ENCODE measurements at regions not wholly inside any gene's neighbourhood (a gene's known extent, or its start where the extent isn't known, plus 50 kb on each side); places are given as distances from the start of the nearest gene placed in this dataset.

DNA sequence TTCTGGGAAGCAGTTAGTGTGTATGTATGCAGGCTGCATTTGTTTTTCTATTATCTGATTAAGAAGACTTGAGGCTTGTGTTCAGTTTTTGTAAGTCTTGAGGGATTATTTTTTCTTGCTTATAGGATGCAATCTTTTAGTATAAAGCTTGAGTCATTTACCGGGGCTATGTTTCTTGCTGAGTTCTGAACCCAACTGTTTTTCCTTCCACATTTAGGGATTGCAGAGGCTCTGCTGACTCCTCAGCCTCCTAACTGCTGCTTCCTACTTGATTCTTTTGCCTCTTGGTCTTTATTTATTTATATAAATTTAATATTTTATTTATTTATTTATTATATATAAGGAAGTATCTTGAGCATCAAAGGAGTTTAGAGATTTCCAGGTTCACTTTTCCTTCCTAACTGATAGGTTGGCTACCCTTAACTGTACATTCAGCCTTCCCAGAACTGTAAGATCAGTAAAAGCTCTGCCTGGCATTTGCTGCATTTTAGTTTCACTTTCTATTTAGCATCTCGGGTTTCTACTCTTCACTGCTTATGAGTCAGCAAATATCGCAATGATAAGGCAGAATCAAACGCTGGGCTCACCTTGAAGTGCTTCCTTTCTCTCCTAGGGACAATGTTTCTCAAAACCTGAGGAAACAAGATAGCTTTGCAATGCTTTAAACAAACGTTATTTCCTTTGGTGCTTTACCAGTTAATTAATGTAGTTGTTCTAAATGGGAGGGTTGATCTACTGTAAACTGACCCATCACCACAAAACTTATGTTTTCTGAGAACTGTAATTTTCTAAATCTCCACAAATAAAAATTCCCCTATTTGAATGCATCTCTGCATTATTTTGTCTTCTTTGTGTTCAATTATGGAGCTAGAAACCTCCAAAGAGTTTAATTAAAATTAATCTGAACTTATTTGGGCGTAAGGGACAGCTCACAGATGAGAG lies 1183.7 kb upstream of the TMEM132C start:
- ChIA-PET POLR2A (ENCODE audit: partially characterized antibody) (no interaction called here), CTCF (ENCODE audit: partially characterized antibody) (interaction anchor here (0.6 to 2.3 kb wide), 2 partner anchors 25 to 606 kb away, joined by 3 to 8 read pairs; no protein-coding TSS in a partner anchor)
- Histone ChIP-seq H2BK15ac (ENCODE audit: low read length) (no peak overlapping the region), H3K9me3 (ENCODE audit: insufficient read depth in 2 of 2, low read depth in 1 of 2, low read length in 1 of 2) (peaks cover 0 to 6% of the 10 kb centered on the region in 2 experiments; a peak in 2 of 4 replicates), H3K4ac (replicated peaks; ENCODE audit: insufficient read length, low read depth, low read length) (no peak overlapping the region), H3K23me2 (ENCODE audit: low read depth, low read length) (no peaks in the 10 kb centered on the region), H2BK20ac (ENCODE audit: low read length) (no peak overlapping the region), H4K91ac (replicated peaks; ENCODE audit: insufficient read length, low read length) (no peak overlapping the region), H3K4me1 (replicated peaks in 1 of 4; ENCODE audit: control insufficient read depth in 3 of 4, insufficient read depth in 4 of 4, low read length in 3 of 4) (0 out of 7 replicates have a peak, but pooled peaks cover 0 to 3% (median under 1%) of the 10 kb centered on the region in 4 experiments), H3K4me2 (ENCODE audit: insufficient read depth in 1 of 2, low read depth in 2 of 2, low read length in 2 of 2) (peak overlapping the region; percentile 14 to 37; a peak in 2 of 4 replicates), H3K9ac (replicated peaks in 1 of 4; ENCODE audit: extremely low read depth in 1 of 4, low read depth in 3 of 4, low read length in 3 of 4) (no peak overlapping the region), H3K4me3 (ENCODE audit: extremely low read depth in 1 of 4, insufficient read depth in 2 of 4, low read depth in 3 of 4, low read length in 4 of 4) (peak overlapping the region in 1 of 4 experiments; percentile 24; a peak in 2 of 8 replicates), H3K79me1 (ENCODE audit: low read depth, low read length) (no peaks in the 10 kb centered on the region), H4K5ac (ENCODE audit: insufficient read length, low read depth, low read length) (peak overlapping the region; percentile 24), H2BK120ac (replicated peaks; ENCODE audit: low read depth, low read length) (no peak overlapping the region), H3K27ac (ENCODE audit: low read depth, low read length) (peak overlapping the region; percentile 48; the same call in 1 of the 2 replicates), H3K56ac (replicated peaks; ENCODE audit: insufficient read length, low read depth, low read length) (no peak overlapping the region), H3K36me3 (ENCODE audit: control insufficient read depth in 2 of 4, insufficient read depth in 4 of 4, low read length in 3 of 4) (no peaks in the 10 kb centered on the region), H3K18ac (ENCODE audit: extremely low read depth, low read length) (no peak overlapping the region), H2BK12ac (ENCODE audit: low read depth, low read length) (no peak overlapping the region), H2AFZ (ENCODE audit: low read length) (peak overlapping the region; percentile 98), H2BK5ac (ENCODE audit: low read depth, low read length) (peak overlapping the region; percentile 49; the same call in 1 of the 2 replicates), H3K14ac (ENCODE audit: insufficient read length) (no peak overlapping the region), H4K20me1 (replicated peaks in 1 of 2; ENCODE audit: control insufficient read depth in 1 of 2, insufficient read depth in 2 of 2, low read length in 2 of 2) (no peaks in the 10 kb centered on the region), H4K8ac (ENCODE audit: extremely low read depth, insufficient read depth, low read length) (no peak overlapping the region), H2AK5ac (ENCODE audit: low read depth, low read length) (no peak overlapping the region), H3K79me2 (ENCODE audit: control insufficient read depth in 1 of 2, insufficient read depth in 2 of 2, low read length in 2 of 2) (no peaks in the 10 kb centered on the region), H3K27me3 (replicated peaks in 1 of 4; ENCODE audit: control insufficient read depth in 3 of 4, extremely low read depth in 1 of 4, insufficient read depth in 3 of 4, low read length in 3 of 4) (no peaks in the 10 kb centered on the region), H3K23ac (ENCODE audit: insufficient read length) (no peak overlapping the region)
- peak; percentile 80 for FAIRE-seq
- 51% methylated on average over 6 of the region's 6 CpGs; no CpG with 5 or more reads in 1 of the 2 experiments for WGBS, 2 experiments (ENCODE audit: extremely low coverage in 1 of 2, insufficient coverage in 1 of 2, insufficient read length in 1 of 2, insufficient replicate concordance in 2 of 2, low coverage in 1 of 2, low lambda C conversion rate in 2 of 2, missing lambda C conversion rate in 1 of 2)
- DNase-seq (ENCODE audit: low read depth in 1 of 2, low spot score in 2 of 2), result no peak
- no peak for TF ChIP-seq CREB1 (IDR thresholded peaks at IDR 0.05)
